Spleen (tissue), 11 donors: ENCODE measurements at regions not wholly inside any gene's neighbourhood (a gene's known extent, or its start where the extent isn't known, plus 50 kb on each side); places are given as distances from the start of the nearest gene placed in this dataset.
"Not testable (repeated sequence)": the region's sequence is repeated elsewhere in the genome, so short reads cannot be mapped to it uniquely, and the experiment has no call there.

Experiments used
- DNase-seq: peaks from one replicate; pipeline ENCODE4 v3.0.0-alpha.2; 2020
- H3K27ac ChIP-seq, 8 donors: fragments of 200-600 bp; sonication (generic) in 7 of 8; 1 replicate in 4 of 8; 2 replicates in 4 of 8; pipeline versions ENCODE4 v1.5.0 to v1.8.0; 2016 to 2021; ENCODE audit warnings: inconsistent platforms in 4 of 8, mild to moderate bottlenecking in 4 of 8, moderate library complexity in 1 of 8
- H3K27me3 ChIP-seq, 7 donors: fragments of 200-600 bp; sonication (generic) in 6 of 7; replicated peaks in 1 of 7; 1 replicate in 4 of 7; 2 replicates in 3 of 7; pipeline versions ENCODE4 v1.5.0 to v1.8.0; 2016 to 2021; ENCODE audit warnings: inconsistent platforms in 3 of 7, mild to moderate bottlenecking in 1 of 7
- H3K36me3 ChIP-seq, 6 donors: fragments of 200-600 bp; sonication (generic) in 5 of 6; 1 replicate in 4 of 6; 2 replicates in 2 of 6; pipeline versions ENCODE4 v1.5.0 to v1.8.0; 2016 to 2021; ENCODE audit warnings: inconsistent platforms in 2 of 6
- H3K4me1 ChIP-seq, 6 donors: fragments of 200-600 bp; sonication (generic) in 5 of 6; 1 replicate in 3 of 6; 2 replicates in 3 of 6; pipeline versions ENCODE4 v1.5.0 to v1.8.0; 2016 to 2021; ENCODE audit warnings: inconsistent platforms in 3 of 6
- H3K4me3 ChIP-seq, 8 donors: fragments of 200-600 bp; sonication (generic) in 7 of 8; 1 replicate in 4 of 8; 2 replicates in 4 of 8; pipeline versions ENCODE4 v1.5.0 to v1.8.0; 2016 to 2021; ENCODE audit warnings: inconsistent platforms in 4 of 8, mild to moderate bottlenecking in 4 of 8, moderate library complexity in 2 of 8
- H3K9me3 ChIP-seq, 8 donors: fragments of 200-600 bp; sonication (generic) in 7 of 8; 1 replicate in 4 of 8; 2 replicates in 4 of 8; pipeline versions ENCODE4 v1.5.0 to v1.8.0; 2016 to 2021; ENCODE audit warnings: inconsistent platforms in 4 of 8
- CTCF ChIP-seq, 11 experiments: fragments of 200-600 bp in 7 of 11; fragments of 450-650 bp in 4 of 11; sonication (generic) in 4 of 11; IDR thresholded peaks in 8 of 11; conservative IDR thresholded peaks in 3 of 11; 1 replicate in 7 of 11; 2 replicates in 4 of 11; pipeline versions ENCODE4 v1.4.0 to v1.8.0; 2016 to 2021; ENCODE audit warnings: antibody characterized with exemption in 11 of 11, inconsistent platforms in 4 of 11, mild to moderate bottlenecking in 1 of 11
- POLR2A ChIP-seq, 3 donors: fragments of 450-650 bp; IDR thresholded peaks; one replicate each; pipeline ENCODE4 v1.5.1; 2017; ENCODE audit warnings: antibody characterized with exemption in 3 of 3, mild to moderate bottlenecking in 1 of 3
- POLR2AphosphoS5 ChIP-seq, 3 donors: sonication (generic); formaldehyde crosslinking; IDR thresholded peaks; one replicate each; pipeline ENCODE4 v1.5.1; 2017; ENCODE audit warnings: antibody characterized with exemption in 3 of 3
- WGBS, 5 donors: extraction: QIAGEN DNeasy Blood & Tissue Kit in 3 of 5; methylation state at CpG; one replicate each; pipeline versions ENCODE4 v1.1.5 to v1.1.7; 2013 to 2018; 5-methylcytosine and 5-hydroxymethylcytosine counted together
- intact Hi-C: fragments of 100-400 bp; cut with DNase I; formaldehyde crosslinking; loops from one replicate; pipeline ENCODE4 v1.15.0; 2023; ENCODE audit warnings: low total_unique reads
- donor health status: healthy with polysubstance abuse.
- donor health status: DM: no; HTN: no; CAD: no; lungs with moderate emphysema.
- donor health status: DM: no; HTN: no; CAD: no.
- donor health status: Bipolar disorder and iron deficiency.
- donor health status: healthy.
- donor health status: DM: no; HTN: no; CAD: no.
- donor health status: DM: yes; HTN: yes; CAD: no.

GRCh38 chr6:15888798-15889772 lies 226.3 kb upstream of the DTNBP1 start:
- peaks cover 12 to 48% (median 22%) of the 10 kb centered on the region in 6 donors for H3K4me1 ChIP-seq
- H3K36me3 ChIP-seq: no peaks in the 10 kb centered on the region
- TF ChIP-seq POLR2A (IDR thresholded peaks at IDR 0.05) (no peak), CTCF (IDR thresholded peaks at IDR 0.05 in 8 of 11, conservative IDR thresholded peaks at IDR 0.05 in 3 of 11) (no peak), POLR2AphosphoS5 (IDR thresholded peaks at IDR 0.05) (no peak)
- H3K9me3 ChIP-seq: peaks cover 0 to 14% (median 7%) of the 10 kb centered on the region in 8 donors
- intact Hi-C loops: no loop called here
- WGBS, 5 donors: 77 to 91% (median 83%) methylated on average over 9 to 10 of the region's 10 CpGs
- H3K4me3 ChIP-seq: no peak overlapping the region
- peak overlapping the region in 7 of 8 donors; percentile 29 to 63 (median 42) for H3K27ac ChIP-seq
- no peaks in the 10 kb centered on the region for H3K27me3 ChIP-seq
- no peak for DNase-seq

GRCh38 chr6:15887491-15888461 lies 224.9 kb upstream of the DTNBP1 start:
- peak overlapping the region in 5 of 8 donors; percentile 22 to 63 (median 39) for H3K27ac ChIP-seq

GRCh38 chr6:15885624-15886023 lies 222.8 kb upstream of the DTNBP1 start:
- Histone ChIP-seq H3K27me3 (no peaks in the 10 kb centered on the region), H3K27ac (no peak overlapping the region), H3K4me3 (no peak overlapping the region), H3K9me3 (no peaks in the 10 kb centered on the region), H3K36me3 (no peaks in the 10 kb centered on the region), H3K4me1 (peaks cover 12 to 73% (median 30%) of the 10 kb centered on the region in 6 donors)
- intact Hi-C loops: no loop called here
- no peak for DNase-seq
- WGBS, 5 donors: 84 to 98% (median 90%) methylated on average over 5 of the region's 5 CpGs
- TF ChIP-seq POLR2AphosphoS5 (IDR thresholded peaks at IDR 0.05) (no peak), CTCF (IDR thresholded peaks at IDR 0.05 in 8 of 11, conservative IDR thresholded peaks at IDR 0.05 in 3 of 11) (no peak), POLR2A (IDR thresholded peaks at IDR 0.05) (no peak)

More at GRCh38 chr6:15887491-15888461, 224.9 kb upstream of the DTNBP1 start:
- no peak overlapping the region for H3K4me3 ChIP-seq
- WGBS, 5 donors: 59 to 67% (median 61%) methylated on average over 10 of the region's 10 CpGs
- H3K36me3 ChIP-seq: no peaks in the 10 kb centered on the region
- H3K27me3 ChIP-seq: no peaks in the 10 kb centered on the region
- intact Hi-C loops: no loop called here
- TF ChIP-seq POLR2A (IDR thresholded peaks at IDR 0.05): no peak
- no peak for TF ChIP-seq CTCF (IDR thresholded peaks at IDR 0.05 in 8 of 11, conservative IDR thresholded peaks at IDR 0.05 in 3 of 11)
- TF ChIP-seq POLR2AphosphoS5 (IDR thresholded peaks at IDR 0.05): no peak
- no peak for DNase-seq
- H3K4me1 ChIP-seq: peaks cover 12 to 55% (median 23%) of the 10 kb centered on the region in 6 donors
- peaks cover 0 to under 1% (median 0%) of the 10 kb centered on the region in 8 donors for H3K9me3 ChIP-seq

- intact Hi-C loops, DNase-seq, H3K27me3 ChIP-seq, H3K9me3 ChIP-seq, H3K36me3 ChIP-seq, H3K4me3 ChIP-seq: not testable (repeated sequence)
- peak overlapping the region in 6 of 8 donors; percentile 53 to 67 (median 63) for H3K27ac ChIP-seq
- H3K4me1 ChIP-seq: peaks cover 17 to 72% (median 40%) of the 10 kb centered on the region in 6 donors
- WGBS, 5 donors: 87 to 93% (median 92%) methylated on average over 10 of the region's 10 CpGs
Measured at GRCh38 chr6:15883593-15883992, 220.8 kb upstream of the DTNBP1 start.
